ENCODE measurements at regions not wholly inside any gene's neighbourhood (a gene's known extent, or its start where the extent isn't known, plus 50 kb on each side); places are given as distances from the start of the nearest gene placed in this dataset.
"Not testable (repeated sequence)": the region's sequence is repeated elsewhere in the genome, so short reads cannot be mapped to it uniquely, and the experiment has no call there.

GRCh38 chr3:103818398-103818797 is 1383.6 kb downstream of the ZPLD1 start:
- no peak for ATAC-seq

GRCh38 chr3:103818800-103819199 is 1384.0 kb downstream of the ZPLD1 start:
- ATAC-seq: no peak

GRCh38 chr3:103825586-103825985 is 1390.8 kb downstream of the ZPLD1 start:
- no peak for ATAC-seq

GRCh38 chr3:103829723-103830326 is 1395.0 kb downstream of the ZPLD1 start:
- ATAC-seq: no peak

- no peak for ATAC-seq
Measured at GRCh38 chr3:103847081-103848062, 1412.6 kb downstream of the ZPLD1 start.

GRCh38 chr3:103851793-103852192 is 1417.0 kb downstream of the ZPLD1 start:
- ATAC-seq: no peak

- ATAC-seq: no peak
Measured at GRCh38 chr3:103862415-103862814, 1427.6 kb downstream of the ZPLD1 start.

GRCh38 chr3:103863381-103863780 is 1428.6 kb downstream of the ZPLD1 start:
- no peak for ATAC-seq

- no peak for ATAC-seq
Measured at GRCh38 chr3:103866113-103866512, 1431.3 kb downstream of the ZPLD1 start.

- ATAC-seq: no peak
Measured at GRCh38 chr3:103873021-103873420, 1438.2 kb downstream of the ZPLD1 start.

- no peak for ATAC-seq
Measured at GRCh38 chr3:103873897-103874545, 1439.2 kb downstream of the ZPLD1 start.

GRCh38 chr3:103881809-103882208 is 1447.0 kb downstream of the ZPLD1 start:
- not testable (repeated sequence) for ATAC-seq

- ATAC-seq: no peak
Measured at GRCh38 chr3:103889675-103890074, 1454.9 kb downstream of the ZPLD1 start.

GRCh38 chr3:103894162-103894822 is 1459.5 kb downstream of the ZPLD1 start:
- ATAC-seq: no peak

- ATAC-seq: no peak
Measured at GRCh38 chr3:103899328-103899727, 1464.5 kb downstream of the ZPLD1 start.

GRCh38 chr3:103904991-103905390 is 1461.7 kb upstream of the ALCAM start:
- no peak for ATAC-seq

GRCh38 chr3:103906304-103906703 is 1460.4 kb upstream of the ALCAM start:
- no peak for ATAC-seq

GRCh38 chr3:103906808-103907207 is 1459.9 kb upstream of the ALCAM start:
- no peak for ATAC-seq

GRCh38 chr3:103907567-103907966 is 1459.1 kb upstream of the ALCAM start:
- no peak for ATAC-seq

- ATAC-seq: no peak
Measured at GRCh38 chr3:103909395-103909794, 1457.3 kb upstream of the ALCAM start.

GRCh38 chr3:103918336-103918735 is 1448.4 kb upstream of the ALCAM start:
- ATAC-seq: no peak

- ATAC-seq: no peak
Measured at GRCh38 chr3:103919327-103919726, 1447.4 kb upstream of the ALCAM start.

GRCh38 chr3:103923907-103924306 is 1442.8 kb upstream of the ALCAM start:
- ATAC-seq: no peak
